ENCODE measurements at regions not wholly inside any gene's neighbourhood (a gene's known extent, or its start where the extent isn't known, plus 50 kb on each side); places are given as distances from the start of the nearest gene placed in this dataset.

GRCh38 chr20:52682237-52682636 is 289.9 kb upstream of the TSHZ2 start:
- no peaks in the 10 kb centered on the region for H3K4me1 ChIP-seq (ENCODE audit: control insufficient read depth, insufficient read depth, low read length, unreplicated experiment)
- H3K27me3 ChIP-seq (ENCODE audit: insufficient read depth, low read length) = no peaks in the 10 kb centered on the region
- no peak overlapping the region for H3K27ac ChIP-seq (ENCODE audit: low read depth, low read length)
- no peak overlapping the region for H3K4me3 ChIP-seq (ENCODE audit: low read depth, low read length)
- no peaks in the 10 kb centered on the region for H3K79me2 ChIP-seq (ENCODE audit: control insufficient read depth, insufficient read depth, low read length, unreplicated experiment)
- no peak overlapping the region for H2AFZ ChIP-seq (ENCODE audit: low read length, unreplicated experiment)
- no peaks in the 10 kb centered on the region for H3K36me3 ChIP-seq (ENCODE audit: insufficient read depth, low read length)

- Histone ChIP-seq H3K27ac (ENCODE audit: low read depth, low read length) (no peak overlapping the region), H3K27me3 (ENCODE audit: insufficient read depth, low read length) (no peaks in the 10 kb centered on the region)
These were observed 290.9 kb upstream of the TSHZ2 start for GRCh38 chr20:52681288-52681687.

GRCh38 chr20:52677216-52677615 is 294.9 kb upstream of the TSHZ2 start:
- H3K4me3 ChIP-seq (ENCODE audit: low read depth, low read length) = no peak overlapping the region
- H3K27me3 ChIP-seq (ENCODE audit: insufficient read depth, low read length) = no peaks in the 10 kb centered on the region
- no peaks in the 10 kb centered on the region for H3K79me2 ChIP-seq (ENCODE audit: control insufficient read depth, insufficient read depth, low read length, unreplicated experiment)
- no peak overlapping the region for H2AFZ ChIP-seq (ENCODE audit: low read length, unreplicated experiment)
- H3K4me1 ChIP-seq (ENCODE audit: control insufficient read depth, insufficient read depth, low read length, unreplicated experiment) = no peaks in the 10 kb centered on the region
- H3K27ac ChIP-seq (ENCODE audit: low read depth, low read length) = no peak overlapping the region
- H3K36me3 ChIP-seq (ENCODE audit: insufficient read depth, low read length) = no peaks in the 10 kb centered on the region

More at GRCh38 chr20:52681288-52681687, 290.9 kb upstream of the TSHZ2 start:
- Histone ChIP-seq H3K79me2 (ENCODE audit: control insufficient read depth, insufficient read depth, low read length, unreplicated experiment) (no peaks in the 10 kb centered on the region), H3K4me3 (ENCODE audit: low read depth, low read length) (no peak overlapping the region), H3K36me3 (ENCODE audit: insufficient read depth, low read length) (no peaks in the 10 kb centered on the region), H3K4me1 (ENCODE audit: control insufficient read depth, insufficient read depth, low read length, unreplicated experiment) (no peaks in the 10 kb centered on the region), H2AFZ (ENCODE audit: low read length, unreplicated experiment) (no peak overlapping the region)

DNA sequence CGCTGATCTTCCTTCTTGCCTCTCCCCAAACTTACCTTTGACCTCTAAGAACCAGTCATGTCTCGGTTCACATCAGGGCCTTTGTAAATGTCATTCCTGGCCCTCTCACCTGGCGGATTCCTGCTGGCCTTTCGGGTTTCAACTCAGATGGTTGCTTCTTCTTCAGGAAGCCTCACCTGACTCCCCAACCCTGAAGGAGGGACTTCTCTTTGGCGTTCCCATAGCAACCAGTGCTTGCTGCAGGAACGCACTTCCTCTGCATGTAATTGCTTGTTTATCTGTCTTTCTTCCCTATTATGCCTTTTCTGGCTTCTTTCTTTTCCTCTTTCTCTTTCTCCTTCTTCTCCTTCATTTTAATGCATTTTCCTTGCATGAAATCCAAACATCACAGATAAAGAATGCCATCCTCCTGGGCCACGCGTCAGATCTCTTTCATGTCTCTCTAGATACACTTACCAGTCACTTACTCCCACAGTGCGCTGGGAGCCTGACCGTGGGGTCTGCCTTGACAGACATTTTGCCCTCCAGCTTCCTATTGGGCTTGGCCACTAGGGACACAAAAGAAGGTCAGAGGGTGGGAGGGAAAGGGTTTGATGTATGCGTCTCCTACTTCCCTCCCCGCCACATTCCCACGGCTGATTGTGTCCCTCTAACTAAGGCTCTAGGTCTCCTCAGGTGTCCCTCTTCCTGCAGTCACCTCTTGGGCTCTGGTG is 295.7 kb upstream of the TSHZ2 start:
- Histone ChIP-seq H3K4me3 (ENCODE audit: low read depth, low read length) (no peak overlapping the region), H3K79me2 (ENCODE audit: control insufficient read depth, insufficient read depth, low read length, unreplicated experiment) (no peaks in the 10 kb centered on the region), H3K36me3 (ENCODE audit: insufficient read depth, low read length) (no peaks in the 10 kb centered on the region), H2AFZ (ENCODE audit: low read length, unreplicated experiment) (no peak overlapping the region), H3K4me1 (ENCODE audit: control insufficient read depth, insufficient read depth, low read length, unreplicated experiment) (no peaks in the 10 kb centered on the region), H3K27me3 (ENCODE audit: insufficient read depth, low read length) (no peaks in the 10 kb centered on the region), H3K27ac (ENCODE audit: low read depth, low read length) (no peak overlapping the region)

- no peak overlapping the region for H3K27ac ChIP-seq (ENCODE audit: low read depth, low read length)
- H3K4me3 ChIP-seq (ENCODE audit: low read depth, low read length) = no peak overlapping the region
- no peaks in the 10 kb centered on the region for H3K4me1 ChIP-seq (ENCODE audit: control insufficient read depth, insufficient read depth, low read length, unreplicated experiment)
- no peaks in the 10 kb centered on the region for H3K27me3 ChIP-seq (ENCODE audit: insufficient read depth, low read length)
- no peak overlapping the region for H2AFZ ChIP-seq (ENCODE audit: low read length, unreplicated experiment)
- H3K36me3 ChIP-seq (ENCODE audit: insufficient read depth, low read length) = no peaks in the 10 kb centered on the region
- H3K79me2 ChIP-seq (ENCODE audit: control insufficient read depth, insufficient read depth, low read length, unreplicated experiment) = no peaks in the 10 kb centered on the region
These were observed 296.8 kb upstream of the TSHZ2 start for GRCh38 chr20:52675375-52675774.

- H3K4me3 ChIP-seq (ENCODE audit: low read depth, low read length) = no peak overlapping the region
- no peaks in the 10 kb centered on the region for H3K79me2 ChIP-seq (ENCODE audit: control insufficient read depth, insufficient read depth, low read length, unreplicated experiment)
- H2AFZ ChIP-seq (ENCODE audit: low read length, unreplicated experiment) = no peak overlapping the region
- no peak overlapping the region for H3K27ac ChIP-seq (ENCODE audit: low read depth, low read length)
- no peaks in the 10 kb centered on the region for H3K4me1 ChIP-seq (ENCODE audit: control insufficient read depth, insufficient read depth, low read length, unreplicated experiment)
- no peaks in the 10 kb centered on the region for H3K36me3 ChIP-seq (ENCODE audit: insufficient read depth, low read length)
- H3K27me3 ChIP-seq (ENCODE audit: insufficient read depth, low read length) = no peaks in the 10 kb centered on the region
These were observed 303.5 kb upstream of the TSHZ2 start for GRCh38 chr20:52668626-52669025.

- no peak overlapping the region for H3K4me3 ChIP-seq (ENCODE audit: low read depth, low read length)
- H3K27ac ChIP-seq (ENCODE audit: low read depth, low read length) = no peak overlapping the region
- no peaks in the 10 kb centered on the region for H3K36me3 ChIP-seq (ENCODE audit: insufficient read depth, low read length)
- H3K4me1 ChIP-seq (ENCODE audit: control insufficient read depth, insufficient read depth, low read length, unreplicated experiment) = no peaks in the 10 kb centered on the region
- no peak overlapping the region for H2AFZ ChIP-seq (ENCODE audit: low read length, unreplicated experiment)
- no peaks in the 10 kb centered on the region for H3K79me2 ChIP-seq (ENCODE audit: control insufficient read depth, insufficient read depth, low read length, unreplicated experiment)
- no peaks in the 10 kb centered on the region for H3K27me3 ChIP-seq (ENCODE audit: insufficient read depth, low read length)
These were observed 304.8 kb upstream of the TSHZ2 start for GRCh38 chr20:52667358-52667757.

GRCh38 chr20:52665441-52665840 is 306.7 kb upstream of the TSHZ2 start:
- no peaks in the 10 kb centered on the region for H3K79me2 ChIP-seq (ENCODE audit: control insufficient read depth, insufficient read depth, low read length, unreplicated experiment)
- no peak overlapping the region for H3K27ac ChIP-seq (ENCODE audit: low read depth, low read length)
- no peaks in the 10 kb centered on the region for H3K36me3 ChIP-seq (ENCODE audit: insufficient read depth, low read length)
- no peaks in the 10 kb centered on the region for H3K27me3 ChIP-seq (ENCODE audit: insufficient read depth, low read length)
- no peak overlapping the region for H2AFZ ChIP-seq (ENCODE audit: low read length, unreplicated experiment)
- H3K4me1 ChIP-seq (ENCODE audit: control insufficient read depth, insufficient read depth, low read length, unreplicated experiment) = no peaks in the 10 kb centered on the region
- H3K4me3 ChIP-seq (ENCODE audit: low read depth, low read length) = no peak overlapping the region

GRCh38 chr20:52655395-52655794 is 316.8 kb upstream of the TSHZ2 start:
- Histone ChIP-seq H3K79me2 (ENCODE audit: control insufficient read depth, insufficient read depth, low read length, unreplicated experiment) (no peaks in the 10 kb centered on the region), H3K27ac (ENCODE audit: low read depth, low read length) (no peak overlapping the region), H3K4me3 (ENCODE audit: low read depth, low read length) (no peak overlapping the region), H3K4me1 (ENCODE audit: control insufficient read depth, insufficient read depth, low read length, unreplicated experiment) (no peaks in the 10 kb centered on the region), H3K36me3 (ENCODE audit: insufficient read depth, low read length) (no peaks in the 10 kb centered on the region), H2AFZ (ENCODE audit: low read length, unreplicated experiment) (no peak overlapping the region), H3K27me3 (ENCODE audit: insufficient read depth, low read length) (no peaks in the 10 kb centered on the region)

- H3K27me3 ChIP-seq (ENCODE audit: insufficient read depth, low read length) = no peaks in the 10 kb centered on the region
- no peak overlapping the region for H3K4me3 ChIP-seq (ENCODE audit: low read depth, low read length)
- no peak overlapping the region for H2AFZ ChIP-seq (ENCODE audit: low read length, unreplicated experiment)
- no peak overlapping the region for H3K27ac ChIP-seq (ENCODE audit: low read depth, low read length)
- H3K4me1 ChIP-seq (ENCODE audit: control insufficient read depth, insufficient read depth, low read length, unreplicated experiment) = no peaks in the 10 kb centered on the region
- no peaks in the 10 kb centered on the region for H3K79me2 ChIP-seq (ENCODE audit: control insufficient read depth, insufficient read depth, low read length, unreplicated experiment)
- no peaks in the 10 kb centered on the region for H3K36me3 ChIP-seq (ENCODE audit: insufficient read depth, low read length)
These were observed 317.6 kb upstream of the TSHZ2 start for GRCh38 chr20:52654567-52654966.

DNA sequence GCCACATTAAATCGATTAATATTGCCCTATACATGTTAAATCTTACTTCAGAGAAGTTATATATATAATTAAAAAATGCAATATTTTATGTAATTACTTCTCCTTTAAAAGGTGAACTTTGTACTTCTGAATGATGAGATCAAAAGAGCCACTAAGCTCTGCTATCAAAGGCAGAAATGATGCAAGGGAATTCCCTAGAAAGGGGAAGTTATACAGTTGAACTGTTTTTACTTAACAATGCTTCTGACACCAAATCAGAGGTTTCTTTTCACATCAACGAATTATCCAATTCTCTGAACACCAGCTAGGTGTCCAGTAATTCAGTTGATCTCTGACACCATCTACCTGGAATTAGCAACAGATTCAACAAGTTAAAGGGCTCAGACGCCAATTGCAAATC is 319.9 kb upstream of the TSHZ2 start:
- Histone ChIP-seq H3K36me3 (ENCODE audit: insufficient read depth, low read length) (no peaks in the 10 kb centered on the region), H3K79me2 (ENCODE audit: control insufficient read depth, insufficient read depth, low read length, unreplicated experiment) (no peaks in the 10 kb centered on the region), H3K4me1 (ENCODE audit: control insufficient read depth, insufficient read depth, low read length, unreplicated experiment) (no peaks in the 10 kb centered on the region), H3K4me3 (ENCODE audit: low read depth, low read length) (no peak overlapping the region), H3K27ac (ENCODE audit: low read depth, low read length) (no peak overlapping the region), H3K27me3 (ENCODE audit: insufficient read depth, low read length) (no peaks in the 10 kb centered on the region), H2AFZ (ENCODE audit: low read length, unreplicated experiment) (no peak overlapping the region)

Data from ACC112 (cell line).